Omental fat pad (tissue), 3 donors: ENCODE measurements at regions not wholly inside any gene's neighbourhood (a gene's known extent, or its start where the extent isn't known, plus 50 kb on each side); places are given as distances from the start of the nearest gene placed in this dataset.

ENCODE experiments used
- ATAC-seq: fragments of 150-250 bp; one replicate; pipeline ENCODE4 v1.9.1; 2016; ENCODE audit warnings: mild to moderate bottlenecking, moderate library complexity; ENCODE audit not compliant: low FRiP score
- DNase-seq: peaks from one replicate; pipeline ENCODE4 v3.0.0-alpha.2; 2019; ENCODE audit warnings: low spot score
- TF ChIP-seq, protein P1 (sequence below), 3 donors: fragments of 450-650 bp; IDR thresholded peaks; one replicate each; pipeline ENCODE4 v1.5.1; 2016 to 2017; ENCODE audit warnings: antibody characterized with exemption in 3 of 3, mild to moderate bottlenecking in 3 of 3, moderate library complexity in 2 of 3

- ATAC-seq (no peak), DNase-seq (no peak)
- TF ChIP-seq, protein P1, sequence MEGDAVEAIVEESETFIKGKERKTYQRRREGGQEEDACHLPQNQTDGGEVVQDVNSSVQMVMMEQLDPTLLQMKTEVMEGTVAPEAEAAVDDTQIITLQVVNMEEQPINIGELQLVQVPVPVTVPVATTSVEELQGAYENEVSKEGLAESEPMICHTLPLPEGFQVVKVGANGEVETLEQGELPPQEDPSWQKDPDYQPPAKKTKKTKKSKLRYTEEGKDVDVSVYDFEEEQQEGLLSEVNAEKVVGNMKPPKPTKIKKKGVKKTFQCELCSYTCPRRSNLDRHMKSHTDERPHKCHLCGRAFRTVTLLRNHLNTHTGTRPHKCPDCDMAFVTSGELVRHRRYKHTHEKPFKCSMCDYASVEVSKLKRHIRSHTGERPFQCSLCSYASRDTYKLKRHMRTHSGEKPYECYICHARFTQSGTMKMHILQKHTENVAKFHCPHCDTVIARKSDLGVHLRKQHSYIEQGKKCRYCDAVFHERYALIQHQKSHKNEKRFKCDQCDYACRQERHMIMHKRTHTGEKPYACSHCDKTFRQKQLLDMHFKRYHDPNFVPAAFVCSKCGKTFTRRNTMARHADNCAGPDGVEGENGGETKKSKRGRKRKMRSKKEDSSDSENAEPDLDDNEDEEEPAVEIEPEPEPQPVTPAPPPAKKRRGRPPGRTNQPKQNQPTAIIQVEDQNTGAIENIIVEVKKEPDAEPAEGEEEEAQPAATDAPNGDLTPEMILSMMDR (IDR thresholded peaks at IDR 0.05), result no peak
Measured at GRCh38 chr13:87100431-87100830, 570.7 kb upstream of the SLITRK5 start.

DNA sequence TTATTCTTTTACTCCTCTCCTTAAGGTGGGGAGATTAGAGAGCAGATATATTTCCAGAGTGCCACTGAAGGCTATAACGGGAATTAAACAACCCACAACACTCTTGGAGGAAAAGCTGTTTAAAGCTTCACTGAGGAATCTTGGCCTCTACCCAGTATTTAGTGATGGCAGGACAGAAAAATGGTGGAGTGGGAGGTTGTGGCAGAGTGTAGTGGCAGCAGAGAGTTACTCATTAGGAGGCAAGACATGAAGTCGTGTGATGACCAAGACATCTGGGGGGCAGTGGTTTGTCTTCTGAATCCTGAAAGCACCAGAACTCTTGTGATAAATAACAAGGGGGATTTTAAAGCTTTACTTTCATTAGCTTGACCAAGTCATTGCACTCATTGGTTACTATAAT, 563.5 kb upstream of the SLITRK5 start:
- DNase-seq (no peak), ATAC-seq (no peak)
- TF ChIP-seq, protein P1 (IDR thresholded peaks at IDR 0.05), result no peak

DNA sequence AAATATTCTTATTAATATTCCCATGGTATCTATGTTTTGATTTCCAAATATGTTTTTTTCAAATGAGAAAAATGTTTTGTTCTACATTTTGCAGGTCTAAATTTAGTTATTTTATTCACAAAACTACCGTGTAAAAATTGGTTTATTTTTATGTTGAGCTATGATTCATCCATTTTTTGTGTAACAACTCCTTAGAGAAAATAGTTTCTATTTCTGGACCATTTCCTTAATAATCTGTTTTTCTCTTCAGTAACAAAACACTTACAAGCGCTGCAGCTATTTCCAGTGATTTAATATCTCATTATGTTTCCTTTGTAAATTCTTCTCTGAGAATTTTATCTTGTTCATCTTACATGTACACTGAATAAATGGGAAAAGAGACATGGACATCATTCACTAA, 550.7 kb upstream of the SLITRK5 start:
- TF ChIP-seq, protein P1 (IDR thresholded peaks at IDR 0.05), result no peak
- DNase-seq (no peak), ATAC-seq (no peak)

DNA sequence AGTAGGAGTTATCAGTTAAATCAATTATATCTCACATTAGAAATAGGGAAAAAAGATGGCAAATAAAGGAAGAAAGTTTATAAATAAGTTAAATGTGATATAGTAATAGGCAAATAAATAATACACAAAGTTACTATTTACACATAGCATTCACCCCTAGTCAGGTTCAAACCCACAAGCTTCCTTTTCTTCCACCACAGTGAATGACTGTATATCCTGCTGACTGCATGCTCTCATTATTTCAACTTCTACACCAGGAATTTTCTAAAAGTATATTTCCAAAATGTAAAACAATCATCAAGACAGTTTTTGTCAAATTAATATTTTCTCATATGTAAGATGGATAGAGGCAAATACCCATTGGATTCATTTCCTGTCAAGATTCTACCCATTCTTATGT, 548.6 kb upstream of the SLITRK5 start:
- ATAC-seq (no peak), DNase-seq (no peak)
- TF ChIP-seq, protein P1 (IDR thresholded peaks at IDR 0.05), result no peak

GRCh38 chr13:87123987-87124784, 547.0 kb upstream of the SLITRK5 start:
- no peak for DNase-seq
- TF ChIP-seq, protein P1 (IDR thresholded peaks at IDR 0.05), result no peak
- ATAC-seq, result no peak

DNA sequence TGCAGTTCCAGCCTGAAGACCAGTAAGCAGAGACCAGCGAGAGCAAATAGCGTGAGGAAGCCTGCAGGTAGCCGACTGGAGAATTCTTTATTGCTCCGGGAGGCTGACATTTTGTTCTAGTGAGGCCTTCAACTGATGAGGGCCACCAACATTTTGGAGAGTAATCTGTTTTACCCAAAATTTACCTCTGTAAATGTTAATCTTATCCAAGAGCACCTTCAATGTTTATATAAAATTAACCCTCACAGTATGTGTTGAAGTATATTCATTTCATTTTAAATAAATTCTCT, 546.4 kb upstream of the SLITRK5 start:
- ATAC-seq, result no peak
- TF ChIP-seq, protein P1 (IDR thresholded peaks at IDR 0.05), result no peak
- DNase-seq, result no peak

DNA sequence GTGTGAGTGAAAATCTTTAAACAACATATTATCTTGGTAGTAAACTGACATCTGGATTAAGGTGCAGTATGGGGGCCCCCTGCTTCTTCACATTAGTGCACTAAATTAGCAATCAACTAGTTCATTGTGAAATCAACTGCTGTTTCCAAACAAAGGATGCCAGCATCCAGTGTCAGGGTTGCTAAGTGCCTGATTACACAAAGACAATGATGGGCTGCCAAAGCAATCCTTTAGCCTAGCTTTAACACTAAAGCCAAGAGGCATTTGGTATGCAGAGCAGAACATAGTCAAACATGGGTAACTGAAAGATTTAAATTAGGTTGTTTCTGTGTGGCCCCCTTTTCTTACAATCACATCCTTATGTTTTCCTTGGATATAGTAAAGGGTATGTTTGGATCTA, 543.1 kb upstream of the SLITRK5 start:
- DNase-seq, result no peak

More for the DNA sequence above, 543.1 kb upstream of the SLITRK5 start:
- no peak for ATAC-seq
- TF ChIP-seq, protein P1 (IDR thresholded peaks at IDR 0.05), result no peak
